ENCODE measurements at regions not wholly inside any gene's neighbourhood (a gene's known extent, or its start where the extent isn't known, plus 50 kb on each side); places are given as distances from the start of the nearest gene placed in this dataset.

DNA sequence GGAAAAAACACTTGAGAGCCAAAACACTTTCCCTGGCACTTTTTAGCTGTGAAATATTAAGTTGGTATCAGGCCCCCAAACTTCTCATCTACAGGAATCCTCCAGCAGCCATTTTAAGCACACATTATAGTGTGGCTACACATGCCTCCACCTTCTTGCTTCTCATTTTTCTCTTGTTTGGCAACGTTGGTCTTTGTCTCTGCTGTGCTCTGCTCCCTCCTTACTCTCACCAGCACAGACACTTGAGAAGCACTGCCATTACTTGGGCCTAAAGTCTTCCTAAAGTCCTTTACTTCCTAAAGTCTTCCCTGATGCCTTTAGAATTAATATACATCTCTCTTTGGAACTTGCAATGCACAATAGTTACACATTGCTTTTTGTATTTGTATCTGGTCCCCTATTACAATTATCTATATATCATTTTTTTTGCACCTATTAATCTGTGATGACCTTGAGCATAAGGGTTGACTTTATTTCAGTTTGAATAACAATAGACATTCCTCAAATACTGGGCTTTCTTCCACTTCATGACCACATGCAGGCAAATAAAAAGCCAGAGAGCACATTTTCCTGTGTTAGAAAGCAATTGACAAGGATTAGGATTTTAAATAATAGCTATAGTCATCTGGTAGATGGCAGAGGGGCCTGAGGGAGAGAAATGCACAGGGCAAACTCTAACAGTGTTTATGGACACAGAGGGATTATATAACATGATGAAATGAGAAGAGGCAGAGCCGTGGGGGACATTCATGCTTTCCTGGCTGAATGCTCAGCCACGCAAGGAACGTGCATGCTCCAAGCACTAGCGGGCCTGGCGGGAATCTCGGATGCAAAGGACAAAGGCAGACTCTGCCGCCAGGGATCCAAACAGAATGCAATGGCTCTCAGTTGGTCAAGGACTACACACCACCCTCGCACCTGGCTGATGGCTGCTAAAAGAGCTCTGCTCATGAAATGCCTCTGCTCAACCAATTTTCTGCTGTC lies 99.3 kb downstream of the CDC14C start:
- TF ChIP-seq, protein P1, sequence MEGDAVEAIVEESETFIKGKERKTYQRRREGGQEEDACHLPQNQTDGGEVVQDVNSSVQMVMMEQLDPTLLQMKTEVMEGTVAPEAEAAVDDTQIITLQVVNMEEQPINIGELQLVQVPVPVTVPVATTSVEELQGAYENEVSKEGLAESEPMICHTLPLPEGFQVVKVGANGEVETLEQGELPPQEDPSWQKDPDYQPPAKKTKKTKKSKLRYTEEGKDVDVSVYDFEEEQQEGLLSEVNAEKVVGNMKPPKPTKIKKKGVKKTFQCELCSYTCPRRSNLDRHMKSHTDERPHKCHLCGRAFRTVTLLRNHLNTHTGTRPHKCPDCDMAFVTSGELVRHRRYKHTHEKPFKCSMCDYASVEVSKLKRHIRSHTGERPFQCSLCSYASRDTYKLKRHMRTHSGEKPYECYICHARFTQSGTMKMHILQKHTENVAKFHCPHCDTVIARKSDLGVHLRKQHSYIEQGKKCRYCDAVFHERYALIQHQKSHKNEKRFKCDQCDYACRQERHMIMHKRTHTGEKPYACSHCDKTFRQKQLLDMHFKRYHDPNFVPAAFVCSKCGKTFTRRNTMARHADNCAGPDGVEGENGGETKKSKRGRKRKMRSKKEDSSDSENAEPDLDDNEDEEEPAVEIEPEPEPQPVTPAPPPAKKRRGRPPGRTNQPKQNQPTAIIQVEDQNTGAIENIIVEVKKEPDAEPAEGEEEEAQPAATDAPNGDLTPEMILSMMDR (conservative IDR thresholded peaks at IDR 0.05; ENCODE audit: low read length), result no peak
- TF ChIP-seq EZH2phosphoT487 (IDR thresholded peaks at IDR 0.05; ENCODE audit: borderline replicate concordance), result no peak

Measured in Loucy (cell line).